ENCODE measurements at regions not wholly inside any gene's neighbourhood (a gene's known extent, or its start where the extent isn't known, plus 50 kb on each side); places are given as distances from the start of the nearest gene placed in this dataset.

- peaks cover 4% of the 10 kb centered on the region for H3K27me3 Mint-ChIP-seq
- no peak for DNase-seq
- no peaks in the 10 kb centered on the region for H3K36me3 Mint-ChIP-seq (ENCODE audit: low read depth)
- H3K27ac Mint-ChIP-seq = no peak overlapping the region
- no peak overlapping the region for H3K4me3 Mint-ChIP-seq
- H3K4me1 Mint-ChIP-seq (ENCODE audit: low read depth) = peaks cover 32% of the 10 kb centered on the region
- peaks cover 2% of the 10 kb centered on the region for H3K9me3 Mint-ChIP-seq
Measured at GRCh38 chr2:37858400-37858711, 66.7 kb upstream of the RMDN2 start.

DNA sequence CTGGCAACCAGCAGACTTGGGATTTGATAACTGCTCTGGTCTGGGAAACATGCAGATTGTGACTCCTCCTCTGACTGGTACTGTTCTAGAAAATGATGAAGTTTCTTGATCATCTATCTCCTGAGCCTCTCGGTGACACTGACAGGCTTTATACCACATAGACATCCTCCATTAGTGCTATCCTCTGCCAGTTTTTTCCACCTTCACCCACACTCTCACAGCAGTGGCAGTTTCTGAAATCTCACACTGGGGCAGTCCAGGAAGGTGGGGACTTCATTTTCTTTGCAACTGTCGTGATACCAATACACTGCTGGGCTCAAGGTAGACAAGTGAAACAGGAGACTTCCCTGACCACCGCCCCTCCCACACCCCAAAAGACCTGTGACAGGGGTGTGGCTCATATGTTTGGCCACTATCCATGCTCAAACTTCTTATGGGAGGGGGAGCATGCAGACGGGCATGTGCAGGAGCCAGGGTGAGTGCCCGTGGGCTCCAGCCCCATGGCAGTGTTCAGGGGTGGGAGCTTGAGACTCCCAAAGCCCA is 66.3 kb upstream of the RMDN2 start:
- DNase-seq = no peak
- peaks cover 4% of the 10 kb centered on the region for H3K27me3 Mint-ChIP-seq
- no peaks in the 10 kb centered on the region for H3K36me3 Mint-ChIP-seq (ENCODE audit: low read depth)
- no peak overlapping the region for H3K4me3 Mint-ChIP-seq
- H3K4me1 Mint-ChIP-seq (ENCODE audit: low read depth) = peaks cover 28% of the 10 kb centered on the region
- peaks cover 2% of the 10 kb centered on the region for H3K9me3 Mint-ChIP-seq
- H3K27ac Mint-ChIP-seq = no peak overlapping the region

- no peak overlapping the region for H3K27ac Mint-ChIP-seq
- no peaks in the 10 kb centered on the region for H3K36me3 Mint-ChIP-seq (ENCODE audit: low read depth)
- H3K4me1 Mint-ChIP-seq (ENCODE audit: low read depth) = peaks cover 12% of the 10 kb centered on the region
- H3K4me3 Mint-ChIP-seq = no peak overlapping the region
- peaks cover 4% of the 10 kb centered on the region for H3K27me3 Mint-ChIP-seq
- no peak for DNase-seq
- H3K9me3 Mint-ChIP-seq = peaks cover 2% of the 10 kb centered on the region
Measured at GRCh38 chr2:37862620-37863019, 62.5 kb upstream of the RMDN2 start.

GRCh38 chr2:37864217-37864616 is 60.9 kb upstream of the RMDN2 start:
- Mint-ChIP-seq H3K27ac (no peak overlapping the region), H3K27me3 (peaks cover 4% of the 10 kb centered on the region), H3K4me1 (ENCODE audit: low read depth) (peaks cover 12% of the 10 kb centered on the region), H3K36me3 (ENCODE audit: low read depth) (no peaks in the 10 kb centered on the region), H3K9me3 (peaks cover 2% of the 10 kb centered on the region), H3K4me3 (no peak overlapping the region)
- DNase-seq = no peak

GRCh38 chr2:37865640-37866039 is 59.4 kb upstream of the RMDN2 start:
- Mint-ChIP-seq H3K4me1 (ENCODE audit: low read depth) (peaks cover 16% of the 10 kb centered on the region), H3K27ac (no peak overlapping the region), H3K27me3 (peaks cover 4% of the 10 kb centered on the region), H3K36me3 (ENCODE audit: low read depth) (no peaks in the 10 kb centered on the region), H3K9me3 (no peaks in the 10 kb centered on the region), H3K4me3 (no peak overlapping the region)
- DNase-seq = no peak

GRCh38 chr2:37866171-37866934 is 58.7 kb upstream of the RMDN2 start:
- Mint-ChIP-seq H3K4me3 (no peak overlapping the region), H3K27me3 (peaks cover 4% of the 10 kb centered on the region), H3K36me3 (ENCODE audit: low read depth) (no peaks in the 10 kb centered on the region), H3K4me1 (ENCODE audit: low read depth) (peaks cover 23% of the 10 kb centered on the region), H3K9me3 (peaks cover 1% of the 10 kb centered on the region), H3K27ac (no peak overlapping the region)
- DNase-seq = no peak

DNA sequence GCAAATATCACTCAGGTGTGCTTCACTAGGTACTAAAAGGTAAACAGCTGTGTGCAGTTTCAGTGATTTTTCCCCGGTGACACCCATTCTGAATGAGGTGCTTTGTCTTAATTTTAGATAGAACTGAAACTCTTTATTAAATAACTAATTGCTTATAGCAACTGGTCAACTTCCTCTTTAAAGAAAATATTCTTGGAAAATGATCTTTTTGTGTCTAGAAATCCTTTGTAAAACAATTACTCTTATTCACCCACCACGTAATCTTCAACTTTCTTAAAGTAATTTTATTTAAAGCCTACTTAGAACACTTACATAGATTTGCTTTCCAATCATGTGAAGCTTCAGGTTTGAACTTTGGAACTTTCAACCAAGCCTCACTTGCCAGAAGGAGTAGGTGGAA is 57.9 kb upstream of the RMDN2 start:
- DNase-seq = no peak
- Mint-ChIP-seq H3K4me1 (ENCODE audit: low read depth) (peaks cover 30% of the 10 kb centered on the region), H3K27ac (no peak overlapping the region), H3K27me3 (peaks cover 4% of the 10 kb centered on the region), H3K9me3 (peaks cover 1% of the 10 kb centered on the region), H3K4me3 (no peak overlapping the region), H3K36me3 (ENCODE audit: low read depth) (no peaks in the 10 kb centered on the region)

GRCh38 chr2:37868866-37869265 is 56.2 kb upstream of the RMDN2 start:
- DNase-seq = no peak
- peaks cover 46% of the 10 kb centered on the region for H3K4me1 Mint-ChIP-seq (ENCODE audit: low read depth)
- H3K4me3 Mint-ChIP-seq = no peak overlapping the region
- peaks cover 1% of the 10 kb centered on the region for H3K9me3 Mint-ChIP-seq
- peaks cover 2% of the 10 kb centered on the region for H3K27me3 Mint-ChIP-seq
- no peak overlapping the region for H3K27ac Mint-ChIP-seq
- H3K36me3 Mint-ChIP-seq (ENCODE audit: low read depth) = no peaks in the 10 kb centered on the region

DNA sequence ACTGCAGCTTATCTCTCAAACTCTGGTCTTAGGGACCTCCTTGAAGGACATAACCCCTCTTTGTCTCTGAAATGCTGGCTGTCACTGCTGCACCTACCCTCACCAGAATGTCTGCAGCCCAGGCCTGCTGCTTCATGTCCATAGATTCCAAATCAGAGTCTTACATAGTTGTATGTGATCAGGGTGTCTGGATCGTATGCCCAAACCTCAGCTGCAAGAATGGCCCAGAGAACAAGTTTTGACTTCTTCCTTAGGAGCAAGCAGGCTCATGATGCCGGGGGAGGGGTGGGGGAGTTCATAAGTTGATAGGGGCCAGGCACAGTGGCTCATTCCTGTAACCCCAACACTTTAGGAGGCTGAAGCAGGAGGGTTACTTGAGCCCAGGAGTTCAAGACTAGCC is 55.8 kb upstream of the RMDN2 start:
- Mint-ChIP-seq H3K4me1 (ENCODE audit: low read depth) (peaks cover 50% of the 10 kb centered on the region), H3K9me3 (peaks cover 1% of the 10 kb centered on the region), H3K4me3 (no peak overlapping the region), H3K27ac (no peak overlapping the region), H3K36me3 (ENCODE audit: low read depth) (no peaks in the 10 kb centered on the region), H3K27me3 (no peaks in the 10 kb centered on the region)
- DNase-seq = no peak

- H3K9me3 Mint-ChIP-seq = peaks cover 1% of the 10 kb centered on the region
- no peak overlapping the region for H3K27ac Mint-ChIP-seq
- H3K36me3 Mint-ChIP-seq (ENCODE audit: low read depth) = no peaks in the 10 kb centered on the region
- no peaks in the 10 kb centered on the region for H3K27me3 Mint-ChIP-seq
- DNase-seq = no peak
- peaks cover 55% of the 10 kb centered on the region for H3K4me1 Mint-ChIP-seq (ENCODE audit: low read depth)
- no peak overlapping the region for H3K4me3 Mint-ChIP-seq
Measured at GRCh38 chr2:37869771-37870170, 55.3 kb upstream of the RMDN2 start.

- H3K9me3 Mint-ChIP-seq = peaks cover 1% of the 10 kb centered on the region
- peak overlapping the region; percentile 99 for H3K27ac Mint-ChIP-seq
- peak overlapping the region; percentile 67 for H3K4me3 Mint-ChIP-seq
- H3K36me3 Mint-ChIP-seq (ENCODE audit: low read depth) = no peaks in the 10 kb centered on the region
- peaks cover 62% of the 10 kb centered on the region for H3K4me1 Mint-ChIP-seq (ENCODE audit: low read depth)
- no peaks in the 10 kb centered on the region for H3K27me3 Mint-ChIP-seq
- no peak for DNase-seq
Measured at GRCh38 chr2:37870829-37871228, 54.3 kb upstream of the RMDN2 start.

GRCh38 chr2:37871456-37872191 is 53.5 kb upstream of the RMDN2 start:
- no peak for DNase-seq
- Mint-ChIP-seq H3K4me3 (peak overlapping the region; percentile 67), H3K36me3 (ENCODE audit: low read depth) (no peaks in the 10 kb centered on the region), H3K27ac (peak overlapping the region; percentile 99), H3K4me1 (ENCODE audit: low read depth) (peaks cover 69% of the 10 kb centered on the region), H3K27me3 (no peaks in the 10 kb centered on the region), H3K9me3 (peaks cover 1% of the 10 kb centered on the region)

DNA sequence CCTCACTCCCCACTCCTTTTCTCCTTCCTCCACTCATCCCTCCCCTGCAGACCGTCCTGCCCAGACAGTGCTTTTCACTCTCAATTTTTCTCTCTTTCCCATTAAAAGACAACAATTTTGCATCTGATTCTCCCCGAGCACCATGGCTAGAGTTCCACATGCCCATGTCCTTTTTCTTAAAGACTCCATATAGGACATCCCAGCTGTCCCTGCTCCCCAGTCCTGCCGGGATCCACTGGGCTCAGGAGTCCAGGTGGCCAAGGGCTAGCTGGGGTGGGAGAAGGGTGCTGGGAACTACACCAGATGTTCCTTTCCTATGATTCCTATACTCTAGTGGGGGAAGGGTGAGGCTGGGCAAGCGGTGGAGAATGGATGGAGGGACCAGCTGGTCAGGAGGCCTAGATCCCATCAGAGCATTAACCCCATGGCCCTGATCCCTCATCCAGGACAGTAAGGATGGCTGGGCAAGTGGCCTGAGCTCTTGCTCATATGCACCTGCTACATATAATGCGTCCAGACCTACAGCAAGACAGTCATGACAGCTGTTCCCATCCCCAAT is 52.8 kb upstream of the RMDN2 start:
- Mint-ChIP-seq H3K4me1 (ENCODE audit: low read depth) (peaks cover 76% of the 10 kb centered on the region), H3K36me3 (ENCODE audit: low read depth) (no peaks in the 10 kb centered on the region), H3K27ac (peak overlapping the region; percentile 99), H3K4me3 (peak overlapping the region; percentile 67), H3K9me3 (peaks cover 1% of the 10 kb centered on the region), H3K27me3 (no peaks in the 10 kb centered on the region)
- DNase-seq = peak; percentile 64

GRCh38 chr2:37873229-37873628 is 51.9 kb upstream of the RMDN2 start:
- Mint-ChIP-seq H3K27me3 (no peaks in the 10 kb centered on the region), H3K9me3 (peaks cover 1% of the 10 kb centered on the region), H3K4me3 (no peak overlapping the region), H3K27ac (peak overlapping the region; percentile 99), H3K4me1 (ENCODE audit: low read depth) (peaks cover 78% of the 10 kb centered on the region), H3K36me3 (ENCODE audit: low read depth) (no peaks in the 10 kb centered on the region)
- DNase-seq = no peak

All from activated T-cell treated with anti-CD3 and anti-CD28 coated beads, Interleukin-2, amount 50 U/mL, for 24 hours (primary cell).